Spleen (tissue), 11 donors: ENCODE measurements at regions not wholly inside any gene's neighbourhood (a gene's known extent, or its start where the extent isn't known, plus 50 kb on each side); places are given as distances from the start of the nearest gene placed in this dataset.
"Not testable (repeated sequence)": the region's sequence is repeated elsewhere in the genome, so short reads cannot be mapped to it uniquely, and the experiment has no call there.

Source experiments
- DNase-seq: peaks from one replicate; pipeline ENCODE4 v3.0.0-alpha.2; 2020
- H3K27ac ChIP-seq, 8 donors: fragments of 200-600 bp; sonication (generic) in 7 of 8; 1 replicate in 4 of 8; 2 replicates in 4 of 8; pipeline versions ENCODE4 v1.5.0 to v1.8.0; 2016 to 2021; ENCODE audit warnings: inconsistent platforms in 4 of 8, mild to moderate bottlenecking in 4 of 8, moderate library complexity in 1 of 8
- H3K27me3 ChIP-seq, 7 donors: fragments of 200-600 bp; sonication (generic) in 6 of 7; replicated peaks in 1 of 7; 1 replicate in 4 of 7; 2 replicates in 3 of 7; pipeline versions ENCODE4 v1.5.0 to v1.8.0; 2016 to 2021; ENCODE audit warnings: inconsistent platforms in 3 of 7, mild to moderate bottlenecking in 1 of 7
- H3K36me3 ChIP-seq, 6 donors: fragments of 200-600 bp; sonication (generic) in 5 of 6; 1 replicate in 4 of 6; 2 replicates in 2 of 6; pipeline versions ENCODE4 v1.5.0 to v1.8.0; 2016 to 2021; ENCODE audit warnings: inconsistent platforms in 2 of 6
- H3K4me1 ChIP-seq, 6 donors: fragments of 200-600 bp; sonication (generic) in 5 of 6; 1 replicate in 3 of 6; 2 replicates in 3 of 6; pipeline versions ENCODE4 v1.5.0 to v1.8.0; 2016 to 2021; ENCODE audit warnings: inconsistent platforms in 3 of 6
- H3K4me3 ChIP-seq, 8 donors: fragments of 200-600 bp; sonication (generic) in 7 of 8; 1 replicate in 4 of 8; 2 replicates in 4 of 8; pipeline versions ENCODE4 v1.5.0 to v1.8.0; 2016 to 2021; ENCODE audit warnings: inconsistent platforms in 4 of 8, mild to moderate bottlenecking in 4 of 8, moderate library complexity in 2 of 8
- H3K9me3 ChIP-seq, 8 donors: fragments of 200-600 bp; sonication (generic) in 7 of 8; 1 replicate in 4 of 8; 2 replicates in 4 of 8; pipeline versions ENCODE4 v1.5.0 to v1.8.0; 2016 to 2021; ENCODE audit warnings: inconsistent platforms in 4 of 8
- CTCF ChIP-seq, 11 experiments: fragments of 200-600 bp in 7 of 11; fragments of 450-650 bp in 4 of 11; sonication (generic) in 4 of 11; IDR thresholded peaks in 8 of 11; conservative IDR thresholded peaks in 3 of 11; 1 replicate in 7 of 11; 2 replicates in 4 of 11; pipeline versions ENCODE4 v1.4.0 to v1.8.0; 2016 to 2021; ENCODE audit warnings: antibody characterized with exemption in 11 of 11, inconsistent platforms in 4 of 11, mild to moderate bottlenecking in 1 of 11
- POLR2A ChIP-seq, 3 donors: fragments of 450-650 bp; IDR thresholded peaks; one replicate each; pipeline ENCODE4 v1.5.1; 2017; ENCODE audit warnings: antibody characterized with exemption in 3 of 3, mild to moderate bottlenecking in 1 of 3
- POLR2AphosphoS5 ChIP-seq, 3 donors: sonication (generic); formaldehyde crosslinking; IDR thresholded peaks; one replicate each; pipeline ENCODE4 v1.5.1; 2017; ENCODE audit warnings: antibody characterized with exemption in 3 of 3
- WGBS, 5 donors: extraction: QIAGEN DNeasy Blood & Tissue Kit in 3 of 5; methylation state at CpG; one replicate each; pipeline versions ENCODE4 v1.1.5 to v1.1.7; 2013 to 2018; 5-methylcytosine and 5-hydroxymethylcytosine counted together
- intact Hi-C: fragments of 100-400 bp; cut with DNase I; formaldehyde crosslinking; loops from one replicate; pipeline ENCODE4 v1.15.0; 2023; ENCODE audit warnings: low total_unique reads
- donor health status: healthy with polysubstance abuse.
- donor health status: DM: no; HTN: no; CAD: no; lungs with moderate emphysema.
- donor health status: DM: no; HTN: no; CAD: no.
- donor health status: Bipolar disorder and iron deficiency.
- donor health status: healthy.
- donor health status: DM: no; HTN: no; CAD: no.
- donor health status: DM: yes; HTN: yes; CAD: no.

- Histone ChIP-seq H3K4me1 (peaks cover 0 to 6% (median 5%) of the 10 kb centered on the region in 6 donors), H3K36me3 (no peaks in the 10 kb centered on the region), H3K4me3 (no peak overlapping the region), H3K9me3 (no peaks in the 10 kb centered on the region), H3K27me3 (no peaks in the 10 kb centered on the region), H3K27ac (no peak overlapping the region)
- 77 to 82% (median 77%) methylated on average over 5 of the region's 5 CpGs for WGBS, 5 donors
- intact Hi-C loops = no loop called here
- TF ChIP-seq POLR2A (IDR thresholded peaks at IDR 0.05) = no peak
- no peak for TF ChIP-seq POLR2AphosphoS5 (IDR thresholded peaks at IDR 0.05)
- no peak for DNase-seq
Measured at GRCh38 chr1:228668553-228669241, 66.6 kb upstream of the RHOU start.

GRCh38 chr1:228669242-228669585 lies 66.1 kb upstream of the RHOU start:
- WGBS, 5 donors = 80 to 91% (median 86%) methylated on average over 1 of the region's 1 CpG
- Histone ChIP-seq H3K27me3 (peaks cover 0 to 1% (median 0%) of the 10 kb centered on the region in 7 donors), H3K36me3 (no peaks in the 10 kb centered on the region), H3K4me3 (no peak overlapping the region), H3K4me1 (peaks cover 0 to 4% (median 4%) of the 10 kb centered on the region in 6 donors), H3K9me3 (no peaks in the 10 kb centered on the region), H3K27ac (no peak overlapping the region)
- DNase-seq = no peak
- TF ChIP-seq POLR2A (IDR thresholded peaks at IDR 0.05) (no peak), POLR2AphosphoS5 (IDR thresholded peaks at IDR 0.05) (no peak), CTCF (IDR thresholded peaks at IDR 0.05 in 8 of 11, conservative IDR thresholded peaks at IDR 0.05 in 3 of 11) (no peak)
- intact Hi-C loops = no loop called here

GRCh38 chr1:228681076-228681565 lies 54.2 kb upstream of the RHOU start:
- WGBS, 5 donors = 45 to 50% (median 48%) methylated on average over 9 of the region's 9 CpGs
- H3K4me3 ChIP-seq, intact Hi-C loops, H3K4me1 ChIP-seq, DNase-seq, H3K9me3 ChIP-seq, H3K36me3 ChIP-seq, H3K27ac ChIP-seq: not testable (repeated sequence)
- H3K27me3 ChIP-seq = peaks cover 0 to 10% (median 0%) of the 10 kb centered on the region in 7 donors

GRCh38 chr1:228683428-228683827 lies 51.9 kb upstream of the RHOU start:
- H3K27me3 ChIP-seq = peaks cover 0 to 10% (median 0%) of the 10 kb centered on the region in 7 donors
- TF ChIP-seq CTCF (IDR thresholded peaks at IDR 0.05 in 8 of 11, conservative IDR thresholded peaks at IDR 0.05 in 3 of 11) (no peak), POLR2AphosphoS5 (IDR thresholded peaks at IDR 0.05) (no peak), POLR2A (IDR thresholded peaks at IDR 0.05) (no peak)
- no peak overlapping the region for H3K4me3 ChIP-seq
- intact Hi-C loops = no loop called here
- whole genome bisulfite sequencing, 5 donors = 89 to 93% (median 91%) methylated on average over 3 of the region's 3 CpGs
- no peak for DNase-seq
- no peak overlapping the region for H3K27ac ChIP-seq
- H3K36me3 ChIP-seq = no peaks in the 10 kb centered on the region
- H3K9me3 ChIP-seq = no peaks in the 10 kb centered on the region
- no peaks in the 10 kb centered on the region for H3K4me1 ChIP-seq

GRCh38 chr1:228684607-228685006 lies 50.7 kb upstream of the RHOU start:
- no peaks in the 10 kb centered on the region for H3K4me1 ChIP-seq
- 39 to 56% (median 46%) methylated on average over 7 of the region's 7 CpGs for WGBS, 5 donors
- no peak overlapping the region for H3K4me3 ChIP-seq
- intact Hi-C loops = no loop called here
- H3K9me3 ChIP-seq = no peaks in the 10 kb centered on the region
- DNase-seq = no peak
- TF ChIP-seq POLR2A (IDR thresholded peaks at IDR 0.05) = no peak
- no peak for TF ChIP-seq POLR2AphosphoS5 (IDR thresholded peaks at IDR 0.05)
- no peak for TF ChIP-seq CTCF (IDR thresholded peaks at IDR 0.05 in 8 of 11, conservative IDR thresholded peaks at IDR 0.05 in 3 of 11)
- peaks cover 0 to 16% (median 0%) of the 10 kb centered on the region in 7 donors for H3K27me3 ChIP-seq
- no peaks in the 10 kb centered on the region for H3K36me3 ChIP-seq
- no peak overlapping the region for H3K27ac ChIP-seq
